ENCODE measurements at regions not wholly inside any gene's neighbourhood (a gene's known extent, or its start where the extent isn't known, plus 50 kb on each side); places are given as distances from the start of the nearest gene placed in this dataset.

DNA sequence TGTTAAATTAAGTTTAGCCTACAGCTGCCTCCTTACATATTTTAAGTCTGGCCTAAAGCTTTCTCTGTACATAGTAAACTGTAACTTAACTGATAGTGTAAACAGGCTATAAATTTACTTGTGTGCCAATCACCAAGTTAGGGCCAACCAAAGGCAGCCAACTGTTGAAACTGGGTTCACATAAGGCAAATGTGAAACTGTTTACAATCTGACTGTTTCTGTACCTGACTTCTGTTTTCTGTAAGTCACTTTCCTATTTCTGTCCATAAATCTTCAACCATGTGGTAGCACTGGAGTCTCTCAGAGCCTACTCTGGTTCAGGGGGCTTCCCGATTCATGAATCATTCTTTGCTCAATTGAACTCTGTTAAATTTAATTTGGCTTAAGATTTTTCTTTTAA, 103.1 kb downstream of the RAP2A start:
- no peaks in the 10 kb centered on the region for H3K4me1 ChIP-seq (ENCODE audit: insufficient read depth, low read length)
- intact Hi-C loops (cut with micrococcal nuclease; ENCODE audit: unreplicated experiment) = no loop called here
- H3K36me3 ChIP-seq (replicated peaks in 1 of 2; ENCODE audit: control insufficient read depth in 1 of 2, insufficient read depth in 2 of 2, low read length in 2 of 2) = no peaks in the 10 kb centered on the region
- BruUV-seq (replicated peaks) = no TSS peak
- H3K9ac ChIP-seq (ENCODE audit: insufficient read depth, low read depth, low read length) = no peak overlapping the region
- H3K27ac ChIP-seq (ENCODE audit: extremely low read length, insufficient read depth, low read length) = no peak overlapping the region
- H3K9me3 ChIP-seq (ENCODE audit: low read length) = no peaks in the 10 kb centered on the region
- TF ChIP-seq, protein P1, sequence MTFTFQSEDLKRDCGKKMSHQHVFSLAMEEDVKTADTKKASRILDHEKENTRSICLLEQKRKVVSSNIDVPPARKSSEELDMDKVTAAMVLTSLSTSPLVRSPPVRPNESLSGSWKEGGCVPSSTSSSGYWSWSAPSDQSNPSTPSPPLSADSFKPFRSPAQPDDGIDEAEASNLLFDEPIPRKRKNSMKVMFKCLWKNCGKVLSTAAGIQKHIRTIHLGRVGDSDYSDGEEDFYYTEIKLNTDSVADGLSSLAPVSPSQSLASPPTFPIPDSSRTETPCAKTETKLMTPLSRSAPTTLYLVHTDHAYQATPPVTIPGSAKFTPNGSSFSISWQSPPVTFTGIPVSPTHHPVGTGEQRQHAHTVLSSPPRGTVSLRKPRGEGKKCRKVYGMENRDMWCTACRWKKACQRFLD (CRISPR knock-in tag; IDR thresholded peaks at IDR 0.05; ENCODE audit: borderline replicate concordance) = no peak
- no peak for TF ChIP-seq YY1 (IDR thresholded peaks at IDR 0.05; ENCODE audit: insufficient read depth, insufficient replicate concordance, low read depth, low read length)
- no peak for TF ChIP-seq NFE2L1 (CRISPR knock-in tag; IDR thresholded peaks at IDR 0.05; ENCODE audit: borderline replicate concordance)
- no peak for TF ChIP-seq SAP130 (CRISPR knock-in tag; IDR thresholded peaks at IDR 0.05; ENCODE audit: low read depth)
- TF ChIP-seq, protein P2, sequence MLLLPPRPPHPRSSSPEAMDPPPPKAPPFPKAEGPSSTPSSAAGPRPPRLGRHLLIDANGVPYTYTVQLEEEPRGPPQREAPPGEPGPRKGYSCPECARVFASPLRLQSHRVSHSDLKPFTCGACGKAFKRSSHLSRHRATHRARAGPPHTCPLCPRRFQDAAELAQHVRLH (CRISPR knock-in tag; IDR thresholded peaks at IDR 0.05; ENCODE audit: borderline replicate concordance, low read depth) = no peak
- TF ChIP-seq ZBTB8A (CRISPR knock-in tag; IDR thresholded peaks at IDR 0.05; ENCODE audit: borderline replicate concordance, low read depth) = no peak
- TF ChIP-seq NFKB2 (CRISPR knock-in tag; IDR thresholded peaks at IDR 0.05; ENCODE audit: borderline replicate concordance) = no peak
- in situ Hi-C loops (cut with HindIII; ENCODE audit: extremely low pct_ligation_motif_present, low pct_unique_long_range_greater_than_20kb) = no loop called here
- no peak overlapping the region for H2AFZ ChIP-seq (ENCODE audit: low read length)
- no peak overlapping the region for H3K4me2 ChIP-seq (ENCODE audit: low read depth, low read length)
- H3K27me3 ChIP-seq (ENCODE audit: control insufficient read depth in 1 of 2, insufficient read depth in 2 of 2, low read length in 2 of 2) = 0 out of 5 replicates have a peak, but pooled peaks cover 0 to 6% of the 10 kb centered on the region in 2 experiments
- WGBS (ENCODE audit: low lambda C conversion rate) = 52% methylated on average over 1 of the region's 1 CpG
- ChIA-PET POLR2A (no interaction called here), CTCF (ENCODE audit: low intra/inter-chr PET ratio, low total read pairs) (no interaction called here)
- ATAC-seq = no peak
- DNase-seq (ENCODE audit: low spot score) = no peak
- H4K20me1 ChIP-seq (ENCODE audit: insufficient read depth, low read length) = no peaks in the 10 kb centered on the region
- no peak overlapping the region for H3K4me3 ChIP-seq (replicated peaks in 1 of 3; ENCODE audit: insufficient read depth in 1 of 3, low read depth in 2 of 3, low read length in 3 of 3)
- FAIRE-seq = no peak
- no peaks in the 10 kb centered on the region for H3K79me2 ChIP-seq (ENCODE audit: insufficient read depth, low read length)

DNA sequence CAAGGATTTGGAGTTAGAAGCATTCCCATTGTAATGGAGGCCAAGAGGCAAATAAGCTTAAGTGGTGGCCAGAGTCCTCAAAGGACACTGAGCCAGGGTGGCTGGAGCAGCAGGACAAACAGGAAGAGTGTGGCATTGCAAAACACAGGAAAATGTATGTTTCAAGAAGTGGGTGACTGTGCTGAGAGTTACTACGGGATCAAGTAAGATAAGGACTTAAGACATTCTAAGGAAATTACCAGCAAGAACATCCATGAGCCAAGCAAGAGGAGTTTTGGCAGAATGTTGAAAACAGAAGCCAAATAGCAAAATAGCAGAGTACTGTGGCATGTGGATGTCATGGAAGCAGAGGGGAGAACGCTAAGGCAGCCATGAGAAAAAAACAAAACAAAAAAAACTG, 104.2 kb downstream of the RAP2A start:
- no peaks in the 10 kb centered on the region for H3K36me3 ChIP-seq (replicated peaks in 1 of 2; ENCODE audit: control insufficient read depth in 1 of 2, insufficient read depth in 2 of 2, low read length in 2 of 2)
- no peak overlapping the region for H3K4me2 ChIP-seq (ENCODE audit: low read depth, low read length)
- H3K27ac ChIP-seq (ENCODE audit: extremely low read length, insufficient read depth, low read length) = no peak overlapping the region
- H3K9ac ChIP-seq (ENCODE audit: insufficient read depth, low read depth, low read length) = no peak overlapping the region
- no peak for TF ChIP-seq ATAD3A (CRISPR knock-in tag; IDR thresholded peaks at IDR 0.05)
- TF ChIP-seq, protein P3, sequence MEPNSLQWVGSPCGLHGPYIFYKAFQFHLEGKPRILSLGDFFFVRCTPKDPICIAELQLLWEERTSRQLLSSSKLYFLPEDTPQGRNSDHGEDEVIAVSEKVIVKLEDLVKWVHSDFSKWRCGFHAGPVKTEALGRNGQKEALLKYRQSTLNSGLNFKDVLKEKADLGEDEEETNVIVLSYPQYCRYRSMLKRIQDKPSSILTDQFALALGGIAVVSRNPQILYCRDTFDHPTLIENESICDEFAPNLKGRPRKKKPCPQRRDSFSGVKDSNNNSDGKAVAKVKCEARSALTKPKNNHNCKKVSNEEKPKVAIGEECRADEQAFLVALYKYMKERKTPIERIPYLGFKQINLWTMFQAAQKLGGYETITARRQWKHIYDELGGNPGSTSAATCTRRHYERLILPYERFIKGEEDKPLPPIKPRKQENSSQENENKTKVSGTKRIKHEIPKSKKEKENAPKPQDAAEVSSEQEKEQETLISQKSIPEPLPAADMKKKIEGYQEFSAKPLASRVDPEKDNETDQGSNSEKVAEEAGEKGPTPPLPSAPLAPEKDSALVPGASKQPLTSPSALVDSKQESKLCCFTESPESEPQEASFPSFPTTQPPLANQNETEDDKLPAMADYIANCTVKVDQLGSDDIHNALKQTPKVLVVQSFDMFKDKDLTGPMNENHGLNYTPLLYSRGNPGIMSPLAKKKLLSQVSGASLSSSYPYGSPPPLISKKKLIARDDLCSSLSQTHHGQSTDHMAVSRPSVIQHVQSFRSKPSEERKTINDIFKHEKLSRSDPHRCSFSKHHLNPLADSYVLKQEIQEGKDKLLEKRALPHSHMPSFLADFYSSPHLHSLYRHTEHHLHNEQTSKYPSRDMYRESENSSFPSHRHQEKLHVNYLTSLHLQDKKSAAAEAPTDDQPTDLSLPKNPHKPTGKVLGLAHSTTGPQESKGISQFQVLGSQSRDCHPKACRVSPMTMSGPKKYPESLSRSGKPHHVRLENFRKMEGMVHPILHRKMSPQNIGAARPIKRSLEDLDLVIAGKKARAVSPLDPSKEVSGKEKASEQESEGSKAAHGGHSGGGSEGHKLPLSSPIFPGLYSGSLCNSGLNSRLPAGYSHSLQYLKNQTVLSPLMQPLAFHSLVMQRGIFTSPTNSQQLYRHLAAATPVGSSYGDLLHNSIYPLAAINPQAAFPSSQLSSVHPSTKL (CRISPR knock-in tag; IDR thresholded peaks at IDR 0.05) = no peak
- TF ChIP-seq RFX5 (IDR thresholded peaks at IDR 0.05; ENCODE audit: low read depth, low read length) = no peak
- TF ChIP-seq ZSCAN29 (CRISPR knock-in tag; conservative IDR thresholded peaks at IDR 0.05) = no peak
- CTCF ChIA-PET (ENCODE audit: low intra/inter-chr PET ratio, low total read pairs) = no interaction called here
- no peaks in the 10 kb centered on the region for H3K4me1 ChIP-seq (ENCODE audit: insufficient read depth, low read length)
- intact Hi-C loops (cut with micrococcal nuclease; ENCODE audit: unreplicated experiment) = no loop called here
- no peaks in the 10 kb centered on the region for H4K20me1 ChIP-seq (ENCODE audit: insufficient read depth, low read length)
- ATAC-seq (no peak), FAIRE-seq (no peak), DNase-seq (ENCODE audit: low spot score) (no peak)
- WGBS (ENCODE audit: low lambda C conversion rate) = 1% methylated on average over 2 of the region's 2 CpGs
- BruUV-seq (replicated peaks) = no TSS peak
- in situ Hi-C loops (cut with HindIII; ENCODE audit: extremely low pct_ligation_motif_present, low pct_unique_long_range_greater_than_20kb) = no loop called here
- no peaks in the 10 kb centered on the region for H3K79me2 ChIP-seq (ENCODE audit: insufficient read depth, low read length)
- no peak overlapping the region for H3K4me3 ChIP-seq (replicated peaks in 1 of 3; ENCODE audit: insufficient read depth in 1 of 3, low read depth in 2 of 3, low read length in 3 of 3)
- H3K9me3 ChIP-seq (ENCODE audit: low read length) = no peaks in the 10 kb centered on the region
- H3K27me3 ChIP-seq (ENCODE audit: control insufficient read depth in 1 of 2, insufficient read depth in 2 of 2, low read length in 2 of 2) = 0 out of 5 replicates have a peak, but pooled peaks cover 0 to 6% of the 10 kb centered on the region in 2 experiments
- POLR2A ChIA-PET = no interaction called here
- no peak overlapping the region for H2AFZ ChIP-seq (ENCODE audit: low read length)
